ENCODE measurements at regions not wholly inside any gene's neighbourhood (a gene's known extent, or its start where the extent isn't known, plus 50 kb on each side); places are given as distances from the start of the nearest gene placed in this dataset.

DNA sequence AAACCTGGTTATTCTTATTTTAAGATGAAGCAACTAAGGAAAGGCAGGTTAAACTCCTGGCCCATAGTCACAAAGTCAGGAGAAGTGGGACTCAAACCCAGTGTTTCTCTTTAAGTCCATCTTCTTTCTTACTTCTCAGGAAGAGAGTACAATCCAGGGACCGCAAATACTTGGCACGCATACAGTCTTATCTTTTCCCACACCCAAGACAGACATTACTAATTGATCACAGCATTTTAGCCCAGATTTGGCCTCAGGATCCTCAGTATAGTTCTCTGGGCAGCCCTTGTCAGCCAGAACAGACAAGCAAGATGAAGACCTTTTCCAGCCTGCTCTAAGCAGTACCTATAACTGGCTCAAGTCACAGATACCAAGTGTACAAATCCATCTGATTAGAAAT is 125.5 kb upstream of the RAI14 start:
- WGBS, 3 donors, result 18 to 34% (median 24%) methylated on average over 2 of the region's 2 CpGs
- intact Hi-C loops (cut with DNase I), result no loop called here
- Histone ChIP-seq H3K4me3 (no peak overlapping the region), H3K9me3 (no peaks in the 10 kb centered on the region), H3K27ac (no peak overlapping the region), H3K36me3 (no peaks in the 10 kb centered on the region), H3K4me1 (ENCODE audit: insufficient read depth) (peaks cover 5% of the 10 kb centered on the region), H3K27me3 (no peaks in the 10 kb centered on the region)
- no peak for DNase-seq
- no peak for TF ChIP-seq POLR2A (IDR thresholded peaks at IDR 0.05)
- TF ChIP-seq EP300 (IDR thresholded peaks at IDR 0.05), result no peak
- TF ChIP-seq, protein P1, sequence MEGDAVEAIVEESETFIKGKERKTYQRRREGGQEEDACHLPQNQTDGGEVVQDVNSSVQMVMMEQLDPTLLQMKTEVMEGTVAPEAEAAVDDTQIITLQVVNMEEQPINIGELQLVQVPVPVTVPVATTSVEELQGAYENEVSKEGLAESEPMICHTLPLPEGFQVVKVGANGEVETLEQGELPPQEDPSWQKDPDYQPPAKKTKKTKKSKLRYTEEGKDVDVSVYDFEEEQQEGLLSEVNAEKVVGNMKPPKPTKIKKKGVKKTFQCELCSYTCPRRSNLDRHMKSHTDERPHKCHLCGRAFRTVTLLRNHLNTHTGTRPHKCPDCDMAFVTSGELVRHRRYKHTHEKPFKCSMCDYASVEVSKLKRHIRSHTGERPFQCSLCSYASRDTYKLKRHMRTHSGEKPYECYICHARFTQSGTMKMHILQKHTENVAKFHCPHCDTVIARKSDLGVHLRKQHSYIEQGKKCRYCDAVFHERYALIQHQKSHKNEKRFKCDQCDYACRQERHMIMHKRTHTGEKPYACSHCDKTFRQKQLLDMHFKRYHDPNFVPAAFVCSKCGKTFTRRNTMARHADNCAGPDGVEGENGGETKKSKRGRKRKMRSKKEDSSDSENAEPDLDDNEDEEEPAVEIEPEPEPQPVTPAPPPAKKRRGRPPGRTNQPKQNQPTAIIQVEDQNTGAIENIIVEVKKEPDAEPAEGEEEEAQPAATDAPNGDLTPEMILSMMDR (IDR thresholded peaks at IDR 0.05), result no peak

- H3K36me3 ChIP-seq, result no peaks in the 10 kb centered on the region
- H3K4me1 ChIP-seq (ENCODE audit: insufficient read depth), result peaks cover 5% of the 10 kb centered on the region
- H3K27ac ChIP-seq, result no peak overlapping the region
- no peaks in the 10 kb centered on the region for H3K9me3 ChIP-seq
- no peak overlapping the region for H3K4me3 ChIP-seq
- intact Hi-C loops (cut with DNase I), result no loop called here
- H3K27me3 ChIP-seq, result no peaks in the 10 kb centered on the region
- TF ChIP-seq, protein P1 (IDR thresholded peaks at IDR 0.05), result no peak
- TF ChIP-seq POLR2A (IDR thresholded peaks at IDR 0.05) (no peak), EP300 (IDR thresholded peaks at IDR 0.05) (no peak)
- DNase-seq, result no peak
- 60 to 68% (median 61%) methylated on average over 8 of the region's 8 CpGs for WGBS, 3 donors
These were observed 124.3 kb upstream of the RAI14 start for GRCh38 chr5:34531751-34532360.

DNA sequence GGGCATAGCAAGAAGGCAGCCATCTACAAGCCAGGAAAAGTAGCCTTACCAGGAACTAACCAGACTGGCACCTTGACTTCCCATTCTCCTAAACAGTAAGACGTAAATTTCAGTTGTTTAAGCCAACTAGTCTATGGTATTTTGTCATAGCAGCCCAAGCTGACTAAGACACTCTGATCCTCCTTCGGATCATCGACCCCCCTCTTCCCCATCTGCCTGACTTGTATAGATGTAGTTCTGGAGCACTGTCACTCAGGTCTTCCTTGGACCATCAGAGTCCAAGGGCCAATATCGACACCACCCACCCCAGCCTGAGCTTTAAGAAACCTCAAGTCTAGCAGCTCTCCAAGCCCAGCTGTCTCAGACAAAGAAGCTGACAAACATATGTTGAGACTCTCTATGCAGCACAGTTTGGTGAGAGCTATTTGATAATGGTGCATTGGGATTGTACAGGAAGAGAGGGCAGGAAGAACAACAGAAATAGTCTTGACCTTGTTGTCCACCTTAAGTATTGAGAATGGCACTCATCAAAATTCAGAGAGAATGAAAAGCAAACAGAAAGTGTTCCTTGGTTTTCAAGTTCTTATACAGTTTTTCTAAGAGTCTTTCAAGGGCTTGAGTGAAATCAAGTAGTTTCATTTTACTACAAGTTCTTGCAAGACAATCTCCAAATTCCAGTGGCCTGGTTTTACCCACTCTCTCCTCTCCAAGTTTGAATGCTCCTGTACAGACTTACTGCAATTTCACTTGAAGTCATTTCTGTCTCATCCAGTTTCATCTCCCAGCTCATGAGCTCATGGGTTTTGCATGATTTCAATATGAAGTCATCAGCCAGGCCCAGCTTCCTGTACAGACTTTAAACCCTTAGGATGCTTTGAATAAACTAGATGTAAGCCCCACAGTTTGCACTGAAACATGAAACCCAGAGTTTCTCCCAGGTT is 122.3 kb upstream of the RAI14 start:
- no peaks in the 10 kb centered on the region for H3K27me3 ChIP-seq
- H3K4me1 ChIP-seq (ENCODE audit: insufficient read depth), result peaks cover 5% of the 10 kb centered on the region
- H3K4me3 ChIP-seq, result no peak overlapping the region
- no peaks in the 10 kb centered on the region for H3K36me3 ChIP-seq
- TF ChIP-seq, protein P1 (IDR thresholded peaks at IDR 0.05), result no peak
- TF ChIP-seq EP300 (IDR thresholded peaks at IDR 0.05) (no peak), POLR2A (IDR thresholded peaks at IDR 0.05) (no peak)
- H3K27ac ChIP-seq, result no peak overlapping the region
- intact Hi-C loops (cut with DNase I), result no loop called here
- DNase-seq, result no peak
- no peaks in the 10 kb centered on the region for H3K9me3 ChIP-seq
- WGBS, 3 donors, result 49 to 50% (median 49%) methylated on average over 4 of the region's 4 CpGs

GRCh38 chr5:34534523-34535103 is 121.5 kb upstream of the RAI14 start:
- no peaks in the 10 kb centered on the region for H3K9me3 ChIP-seq
- TF ChIP-seq POLR2A (IDR thresholded peaks at IDR 0.05) (no peak), EP300 (IDR thresholded peaks at IDR 0.05) (no peak)
- TF ChIP-seq, protein P1 (IDR thresholded peaks at IDR 0.05), result no peak
- DNase-seq, result no peak
- H3K27me3 ChIP-seq, result no peaks in the 10 kb centered on the region
- no peak overlapping the region for H3K27ac ChIP-seq
- H3K36me3 ChIP-seq, result no peaks in the 10 kb centered on the region
- peaks cover 1% of the 10 kb centered on the region for H3K4me1 ChIP-seq (ENCODE audit: insufficient read depth)
- H3K4me3 ChIP-seq, result no peak overlapping the region
- WGBS, 3 donors, result 38 to 50% (median 48%) methylated on average over 4 of the region's 4 CpGs
- intact Hi-C loops (cut with DNase I), result no loop called here

All from ovary (tissue), 7 donors.